Activated CD4-positive, alpha-beta T cell treated with anti-CD3 and anti-CD28 coated beads, Interleukin-10, Interleukin-2, amounts not matched to agents 100 ng/mL and 50 ng/mL, durations not matched to agents 16 hours and 8 hours (primary cell): ENCODE measurements at regions not wholly inside any gene's neighbourhood (a gene's known extent, or its start where the extent isn't known, plus 50 kb on each side); places are given as distances from the start of the nearest gene placed in this dataset.
A peak's percentile ranks its signal among the peaks of the same experiment; 100 is the strongest.
"Not testable (repeated sequence)": the region's sequence is repeated elsewhere in the genome, so short reads cannot be mapped to it uniquely, and the experiment has no call there.

Experiments
- DNase-seq: peaks from one replicate; pipeline ENCODE4 v3.0.0-alpha.2; 2020

DNA sequence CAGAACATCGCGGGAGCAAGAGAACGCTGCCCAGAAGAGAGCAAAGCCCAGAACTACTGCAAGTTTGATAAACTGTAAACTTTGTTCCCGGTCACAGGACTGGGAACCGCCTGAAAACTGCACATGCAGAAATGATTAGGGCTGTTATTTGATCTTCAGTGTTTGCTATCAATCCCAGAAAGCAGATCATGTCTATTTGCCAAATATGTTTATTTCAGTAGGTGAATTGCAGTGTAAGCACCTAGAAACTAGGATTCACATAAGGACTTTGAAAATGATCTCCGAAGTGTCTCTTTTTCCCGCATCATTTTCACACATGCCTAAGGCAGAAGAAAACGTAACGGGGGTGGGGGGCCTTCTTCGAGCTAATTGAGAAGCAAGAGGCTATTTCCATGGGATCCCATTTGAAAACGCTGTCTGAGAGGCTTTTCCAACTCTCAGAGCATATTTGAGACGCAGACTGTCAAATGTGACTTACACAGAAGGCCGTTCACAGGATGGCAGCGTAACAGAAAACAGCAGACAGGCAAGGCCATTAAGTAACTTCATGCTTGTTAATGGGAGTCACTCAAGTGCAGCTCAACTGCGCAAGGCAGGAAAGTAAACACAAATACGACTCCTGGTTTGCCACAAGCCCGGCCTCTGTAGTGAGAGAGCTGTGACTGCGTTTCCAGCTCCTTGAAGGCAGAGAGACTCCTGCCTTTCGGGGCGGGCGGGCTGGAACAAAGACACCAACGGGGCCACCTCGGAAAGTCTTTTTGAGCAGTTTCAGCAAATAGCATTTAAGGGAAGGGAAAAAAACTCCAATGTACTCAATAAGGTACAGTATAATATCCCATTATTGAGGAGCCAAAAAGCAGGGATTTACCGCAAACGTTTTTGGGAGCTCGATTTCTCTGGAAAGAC, 144.7 kb upstream of the ZNF217 start:
- no peak for DNase-seq

DNA sequence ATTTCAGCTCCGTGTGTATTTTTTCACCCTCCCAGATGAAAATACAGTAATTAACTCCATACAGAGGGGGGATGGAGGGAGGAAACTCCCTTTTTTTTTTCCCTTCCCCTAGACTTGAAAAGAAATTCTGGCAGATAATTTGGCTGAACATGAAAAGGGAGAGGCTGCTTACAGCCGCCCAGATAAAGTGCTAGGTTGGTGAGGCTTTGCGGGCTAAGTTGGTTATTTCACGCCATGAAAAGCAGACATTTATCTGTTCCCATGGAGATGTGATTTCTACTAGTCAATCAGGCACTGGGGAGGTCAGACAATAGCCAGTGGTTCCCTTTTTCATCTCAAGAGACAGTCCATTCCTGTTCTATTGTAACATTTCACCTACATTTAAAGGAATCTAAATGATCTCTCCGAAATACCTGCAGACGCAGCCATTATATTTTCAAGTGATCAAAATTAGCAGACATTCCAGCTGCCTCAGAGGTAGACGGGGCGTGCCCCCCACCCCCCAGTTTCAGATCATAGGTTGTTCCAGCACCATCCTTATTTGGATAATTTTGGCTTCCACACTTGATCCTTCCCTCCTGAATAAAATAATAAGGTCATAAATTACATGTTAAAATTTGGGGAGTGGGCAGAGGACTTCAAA, 143.9 kb upstream of the ZNF217 start:
- no peak for DNase-seq

DNA sequence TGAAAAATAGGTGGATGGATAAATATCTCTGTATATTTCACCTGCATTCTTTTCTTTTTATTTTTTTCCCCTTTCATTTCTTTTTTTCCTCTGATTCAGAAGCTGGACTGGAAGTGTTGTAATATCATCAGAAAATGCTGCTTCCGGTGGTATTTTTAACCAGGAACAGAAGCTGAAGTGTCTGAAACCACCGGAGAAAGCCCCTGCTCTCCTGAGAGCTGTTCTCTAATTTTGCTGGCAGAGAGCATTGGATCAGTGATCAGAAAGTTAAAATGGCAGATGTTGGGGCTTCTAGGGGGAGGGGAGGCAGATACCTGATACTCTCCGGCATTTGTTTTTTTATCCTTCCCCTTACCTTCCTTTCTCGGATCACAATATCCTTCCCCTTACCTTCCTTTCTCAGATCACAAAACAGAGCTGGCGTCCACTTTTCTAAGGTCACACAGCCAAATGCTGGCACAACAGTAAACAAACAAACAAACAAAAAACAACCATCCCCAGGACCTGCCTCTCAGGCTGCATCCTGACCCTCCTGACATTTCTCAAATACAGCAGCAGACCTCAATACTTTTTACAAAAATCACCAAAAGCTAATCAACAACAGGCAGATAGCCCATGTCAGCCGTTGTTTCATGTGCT, 143.2 kb upstream of the ZNF217 start:
- peak; percentile 59 for DNase-seq

DNA sequence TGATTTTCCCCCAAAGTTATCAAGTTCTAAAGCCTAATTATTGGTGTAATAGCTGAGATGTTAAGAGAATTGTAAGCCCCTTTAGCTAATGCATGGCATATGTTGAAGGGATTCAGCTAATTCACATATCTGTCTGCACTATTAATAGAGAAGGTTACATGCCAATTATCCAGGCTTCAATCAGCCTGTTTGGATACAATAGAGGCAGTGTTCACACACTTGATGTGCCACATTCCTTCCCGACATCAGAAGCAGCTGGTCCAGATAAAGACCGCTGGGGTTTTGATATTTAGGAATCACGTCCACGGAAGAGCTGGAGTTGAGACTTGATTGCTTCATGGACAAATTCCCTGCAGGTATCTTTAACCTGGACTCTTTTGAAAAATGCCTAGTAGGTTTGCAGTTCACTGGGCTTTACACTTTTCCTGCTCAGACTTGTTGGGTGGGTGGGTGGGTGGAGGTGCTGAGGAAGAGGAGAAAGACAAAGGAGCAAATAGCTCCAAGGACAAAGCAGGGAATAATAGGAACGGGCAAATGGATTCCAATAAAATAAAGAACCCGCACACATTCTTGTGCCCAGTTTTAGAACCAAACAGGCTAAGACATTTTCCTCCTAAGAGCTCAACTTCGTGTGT, 142.6 kb upstream of the ZNF217 start:
- DNase-seq = no peak

DNA sequence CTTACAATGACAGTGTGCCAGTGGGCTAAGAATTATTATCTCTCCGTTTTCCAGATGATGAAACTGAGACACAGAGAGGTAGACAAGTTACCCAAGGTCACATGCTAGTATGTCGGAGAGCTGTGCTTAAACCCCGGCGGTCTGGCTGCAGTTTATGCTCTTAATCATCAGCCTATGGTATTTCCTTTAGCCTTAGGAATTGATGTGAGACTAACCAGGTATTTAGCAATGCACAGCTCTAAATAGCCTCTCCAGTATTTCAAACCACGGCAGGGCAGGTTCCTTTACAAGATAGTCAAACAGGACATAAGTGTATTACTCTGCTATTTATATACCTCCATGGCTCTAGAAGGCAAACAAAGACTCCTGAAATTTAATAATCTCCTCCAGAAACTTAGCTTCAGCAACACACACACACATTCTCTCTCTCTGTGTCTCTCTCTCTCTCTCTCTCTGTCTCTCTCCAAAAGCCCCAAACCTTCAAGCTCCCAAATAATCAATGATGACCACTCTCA, 142.0 kb upstream of the ZNF217 start:
- DNase-seq = no peak

DNA sequence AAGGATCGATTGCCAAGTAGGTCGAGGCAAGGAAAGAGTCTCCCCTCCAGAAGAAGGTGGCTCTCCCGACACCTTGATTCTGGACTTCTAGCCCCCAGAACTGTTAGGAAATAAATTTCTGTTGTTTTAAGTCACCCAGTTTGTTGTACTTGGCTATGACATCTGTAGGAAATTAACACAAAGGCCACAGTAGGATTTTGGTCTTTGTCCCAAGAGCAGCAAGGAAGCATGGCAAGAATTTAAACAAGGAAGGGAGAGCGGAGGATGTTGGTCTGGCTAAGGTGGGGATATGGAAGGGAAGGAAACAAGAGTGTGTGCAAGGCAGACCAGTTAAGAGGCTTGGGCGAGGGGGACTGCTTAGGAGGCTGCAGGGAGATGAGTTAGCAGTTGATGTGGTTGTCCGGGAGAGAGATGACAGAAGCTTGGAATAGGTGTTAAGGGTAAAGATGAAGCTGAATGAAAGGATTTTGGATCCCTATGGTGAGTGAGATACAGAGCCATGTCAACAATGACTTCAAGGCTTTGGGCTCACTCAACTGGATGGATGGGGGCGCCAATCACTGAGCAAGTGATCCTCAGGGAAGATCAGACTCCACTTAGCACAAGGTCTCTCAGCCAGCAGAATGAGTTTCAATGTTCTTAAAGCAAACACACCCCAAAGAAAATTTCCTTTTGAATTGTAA, 140.5 kb upstream of the ZNF217 start:
- no peak for DNase-seq

DNA sequence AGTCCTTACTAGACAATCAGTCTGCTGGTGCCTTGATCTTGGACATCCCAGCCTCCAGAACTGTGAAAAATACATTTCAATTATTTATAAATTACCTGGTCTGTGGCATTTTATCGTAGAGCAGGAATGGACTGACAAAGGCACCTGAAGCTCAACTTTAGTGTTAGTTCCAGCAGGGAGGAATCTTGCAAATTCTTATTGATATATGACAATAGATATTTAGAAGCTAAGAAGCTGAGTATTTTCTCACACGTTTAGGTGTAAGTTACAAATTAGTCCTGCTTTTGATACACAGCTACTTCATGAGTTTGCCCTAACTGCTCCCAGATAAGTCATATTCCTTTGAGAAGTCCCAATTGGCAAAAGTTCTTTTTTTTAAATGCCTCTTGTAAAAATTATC, 138.0 kb upstream of the ZNF217 start:
- no peak for DNase-seq

DNA sequence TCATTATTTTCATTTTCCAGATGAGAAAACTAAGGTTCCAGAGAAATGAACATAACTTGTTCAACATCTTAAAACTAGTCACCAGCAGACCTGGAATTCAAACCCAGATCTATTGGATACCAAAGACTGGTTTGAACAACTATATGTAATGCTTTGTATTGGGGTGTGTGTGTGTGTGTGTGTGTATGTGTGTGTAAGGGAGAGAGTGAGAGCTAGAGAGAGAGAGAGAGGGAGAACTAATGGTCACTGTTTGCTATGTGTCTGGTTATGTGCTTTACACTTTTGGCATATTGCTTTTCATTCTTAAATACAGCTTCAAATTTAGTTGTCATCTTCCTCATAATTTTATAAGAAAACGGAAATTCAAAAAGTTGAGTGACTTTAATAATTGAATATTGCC, 134.7 kb upstream of the ZNF217 start:
- no peak for DNase-seq

DNA sequence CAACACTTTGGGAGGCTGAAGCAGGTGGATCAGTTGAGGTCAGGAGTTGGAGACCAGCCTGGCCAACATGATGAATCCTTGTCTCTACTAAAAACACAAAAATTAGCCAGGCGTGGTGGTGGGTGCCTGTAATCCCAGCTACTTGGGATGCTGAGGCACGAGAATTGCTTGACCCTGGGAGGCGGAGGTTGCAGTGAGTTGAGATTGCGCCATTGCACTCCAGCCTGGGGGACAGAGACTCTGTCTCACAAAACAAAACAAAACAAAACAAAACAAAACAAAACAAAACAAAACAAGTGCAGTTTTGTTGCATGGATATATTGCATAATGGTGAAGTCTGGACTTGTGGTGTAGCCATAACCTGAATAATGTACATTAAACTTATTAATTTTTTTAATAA, 133.6 kb upstream of the ZNF217 start:
- not testable (repeated sequence) for DNase-seq

DNA sequence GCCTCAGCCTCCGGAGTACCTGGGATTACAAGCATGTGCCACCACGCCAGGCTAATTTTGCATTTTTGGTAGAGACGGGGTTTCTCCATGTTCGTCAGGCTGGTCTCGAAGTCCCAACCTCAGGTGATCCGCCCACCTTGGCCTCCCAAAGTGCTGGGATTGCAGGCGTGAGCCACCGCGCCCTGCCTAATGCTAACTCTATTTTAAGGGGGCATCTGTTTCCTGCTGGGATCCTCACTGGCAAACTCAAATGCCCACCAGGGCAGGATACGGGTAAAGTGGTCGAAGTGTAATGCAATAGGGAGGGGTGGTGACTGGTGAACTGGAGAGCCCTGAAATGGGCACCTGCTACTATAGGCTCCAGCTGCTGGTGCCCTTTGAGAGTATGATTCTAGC, 131.9 kb upstream of the ZNF217 start:
- no peak for DNase-seq

DNA sequence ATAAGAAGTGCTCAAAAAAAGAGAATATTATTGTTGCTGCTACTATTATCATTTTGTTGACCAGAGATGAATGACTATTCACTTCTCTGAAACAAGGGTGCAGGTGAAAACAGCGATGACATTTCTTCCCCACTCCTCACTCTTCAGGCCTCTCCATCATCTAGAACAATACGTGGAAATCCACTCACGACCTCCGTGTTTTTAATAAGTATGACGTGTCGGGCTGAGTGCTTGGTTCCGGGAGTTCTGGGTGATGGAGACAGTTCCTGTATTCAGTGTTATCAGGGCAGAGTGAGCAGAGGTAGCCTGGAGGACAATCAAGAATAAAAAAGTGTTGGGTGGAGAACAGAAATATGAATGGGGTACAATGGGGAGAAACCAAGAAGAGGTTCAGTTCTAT, 130.0 kb upstream of the ZNF217 start:
- no peak for DNase-seq

DNA sequence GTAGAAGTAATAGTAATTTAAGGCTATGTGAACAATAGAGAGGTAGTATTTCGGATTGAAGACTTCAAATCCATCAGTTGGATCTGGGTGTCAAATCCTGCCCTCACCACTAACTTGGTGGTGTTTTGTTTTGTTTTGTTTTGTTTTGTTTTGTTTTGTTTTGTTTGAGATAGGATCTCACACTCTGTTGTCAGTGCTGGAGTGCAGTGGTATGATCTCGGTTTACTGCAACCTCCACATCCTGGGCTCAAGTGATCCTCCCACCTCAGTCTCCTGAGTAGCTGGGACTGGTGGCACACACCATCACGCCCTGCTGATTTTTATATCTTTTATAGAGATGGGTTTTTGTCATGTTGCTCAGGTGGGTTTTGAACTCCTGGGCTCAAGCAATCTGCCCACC, 129.4 kb upstream of the ZNF217 start:
- DNase-seq = no peak

DNA sequence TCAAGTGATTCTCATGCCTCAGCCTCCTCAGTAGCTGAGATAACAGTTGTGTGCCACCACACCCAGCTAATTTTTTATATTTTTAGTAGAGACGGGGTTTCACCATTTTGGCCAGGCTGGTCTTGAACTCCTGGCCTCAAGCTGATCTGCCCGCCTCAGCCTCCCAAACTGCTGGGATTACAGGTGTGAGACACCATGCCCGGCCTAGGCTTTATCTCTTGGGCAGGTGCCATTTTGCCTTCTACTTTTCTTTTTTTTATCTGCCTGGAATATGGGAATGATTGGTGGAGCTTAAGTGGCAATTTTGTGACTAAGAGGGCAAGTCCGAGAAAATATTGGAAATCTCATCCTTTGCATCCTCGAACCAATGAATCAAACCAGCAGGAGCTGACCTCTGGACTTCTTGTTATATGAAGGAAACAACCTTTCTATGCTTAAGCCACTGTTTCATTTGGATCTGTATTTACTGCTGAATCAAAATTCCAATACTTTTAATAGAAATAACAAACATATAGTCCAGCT, 128.9 kb upstream of the ZNF217 start:
- no peak for DNase-seq

DNA sequence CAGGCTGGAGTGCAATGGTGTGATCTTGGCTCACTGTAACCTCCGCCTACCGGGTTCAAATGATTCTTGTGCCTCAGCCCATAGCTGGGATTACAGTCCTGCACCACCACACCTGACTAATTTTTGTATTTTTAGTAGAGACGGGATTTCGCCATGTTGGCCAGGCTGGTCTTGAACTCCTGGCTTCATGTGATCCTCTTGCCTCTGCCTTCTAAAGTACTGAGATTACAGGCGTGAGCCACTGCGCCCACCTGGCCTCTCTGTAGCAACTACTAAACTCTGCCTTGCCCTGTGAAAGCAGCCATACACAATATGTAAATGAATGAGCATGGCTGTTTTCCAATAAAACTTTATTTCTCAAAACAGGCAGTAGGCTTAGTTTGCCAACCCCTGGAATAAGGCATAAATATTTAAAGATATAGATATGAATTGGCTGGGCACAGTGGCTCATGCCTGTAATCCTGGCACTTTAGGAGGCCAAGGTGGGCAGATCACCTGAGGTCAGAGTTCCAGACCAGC, 127.9 kb upstream of the ZNF217 start:
- not testable (repeated sequence) for DNase-seq

DNA sequence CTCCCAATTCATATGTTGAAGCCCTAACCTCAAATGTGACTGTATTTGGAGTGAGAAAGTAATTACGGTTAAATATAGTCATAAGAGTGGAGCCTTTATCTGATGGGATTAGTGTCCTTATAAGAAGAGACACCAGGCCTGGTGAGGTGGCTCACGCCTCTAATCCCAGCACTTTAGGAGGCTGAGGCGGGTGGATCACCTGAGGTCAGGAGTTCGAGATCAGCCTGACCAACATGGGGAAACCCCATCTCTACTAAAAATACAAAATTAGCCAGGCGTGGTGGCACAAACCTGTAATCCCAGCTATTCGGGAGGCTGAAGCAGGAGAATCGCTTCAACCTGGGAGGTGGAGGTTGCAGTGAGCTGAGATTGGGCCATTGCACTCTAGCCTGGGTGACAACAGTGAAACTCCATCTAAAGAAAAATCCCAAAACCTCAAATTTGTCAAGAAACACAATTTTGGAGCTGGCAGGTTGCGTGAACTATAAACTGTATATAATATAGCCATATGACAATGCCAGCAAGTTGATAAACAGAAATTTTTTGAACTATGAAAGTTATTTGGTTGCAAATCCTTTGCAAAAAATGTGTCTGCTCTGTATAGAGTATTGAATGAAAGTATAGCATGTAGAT, 125.6 kb upstream of the ZNF217 start:
- DNase-seq = not testable (repeated sequence)

DNA sequence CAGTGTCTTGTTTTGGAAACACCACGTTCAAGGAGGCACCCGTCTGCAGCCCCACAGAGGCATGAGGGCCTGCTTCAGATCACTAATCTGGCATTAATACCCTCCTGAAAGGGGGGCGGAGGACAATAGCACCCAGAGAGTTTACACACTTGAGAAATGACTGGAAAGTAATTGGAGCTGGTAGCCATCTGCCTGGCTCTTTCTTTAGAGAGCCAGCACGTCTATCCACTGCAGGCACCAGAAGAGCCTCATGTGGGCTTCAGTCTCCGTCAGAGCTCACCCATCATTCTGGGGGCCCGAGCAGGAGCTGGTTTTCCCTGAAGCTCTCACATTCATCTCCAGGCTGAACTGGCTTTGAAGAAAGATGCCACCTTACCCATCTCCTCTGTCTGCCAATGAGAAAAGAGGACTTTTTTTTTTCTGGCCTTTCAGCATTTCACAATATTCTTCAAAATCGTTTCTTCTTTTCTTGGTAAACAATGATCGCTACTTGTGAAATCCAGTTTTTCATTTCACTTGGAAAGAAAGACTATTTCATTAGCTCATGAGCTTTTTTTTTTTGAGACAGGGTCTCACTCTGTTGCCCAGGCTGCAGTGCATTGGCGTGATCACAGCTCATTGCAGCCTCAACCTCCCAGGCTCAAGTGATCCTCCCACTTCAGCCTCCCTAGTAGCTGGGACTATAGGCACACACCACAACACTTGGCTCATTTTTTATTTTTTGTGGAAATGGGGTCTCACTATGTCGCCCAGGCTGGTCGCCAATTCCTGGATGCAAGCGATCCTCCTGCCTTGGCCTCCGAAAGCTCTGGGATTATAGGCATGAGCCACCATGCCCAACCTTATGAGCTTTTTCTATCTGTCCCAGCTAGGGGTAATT, 124.7 kb upstream of the ZNF217 start:
- DNase-seq = no peak

DNA sequence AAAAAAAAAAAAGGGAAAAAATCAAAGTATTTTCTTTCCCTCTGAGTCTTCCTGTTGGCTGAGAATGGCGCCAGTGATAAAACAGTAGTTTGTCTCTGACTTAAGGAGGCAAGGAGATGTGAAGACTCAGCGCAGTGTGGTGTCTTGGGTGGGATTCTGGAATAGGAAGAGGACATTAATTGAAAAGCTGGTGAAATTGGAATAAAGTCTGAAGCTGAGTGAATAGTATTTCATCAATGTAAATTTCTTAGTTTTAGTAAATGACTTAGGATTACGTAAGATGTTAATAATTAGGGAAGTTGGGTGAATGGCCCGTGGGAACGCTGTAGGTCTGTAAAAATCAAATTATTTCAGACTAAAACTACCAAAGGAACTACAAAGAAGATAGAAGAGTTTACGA, 122.8 kb upstream of the ZNF217 start:
- DNase-seq = no peak

DNA sequence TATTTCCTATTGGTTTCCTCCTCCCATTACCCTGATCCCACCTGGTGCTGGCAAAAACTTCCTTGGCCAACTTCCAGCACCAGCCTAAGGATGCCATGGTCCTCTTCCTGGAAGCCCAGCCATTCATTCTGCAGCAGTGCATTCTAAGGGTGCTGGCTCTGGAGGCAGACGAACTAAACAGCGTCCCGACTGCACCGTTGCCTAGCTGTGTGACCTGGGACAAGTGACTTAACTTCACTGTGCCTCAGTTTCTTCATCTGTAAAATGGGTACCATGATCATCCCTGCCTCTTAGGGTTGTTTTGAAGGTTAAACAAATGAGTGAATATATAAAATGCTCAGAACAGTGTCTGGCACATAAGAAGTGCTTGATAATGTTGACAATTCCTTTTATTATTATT, 120.9 kb upstream of the ZNF217 start:
- DNase-seq = no peak

DNA sequence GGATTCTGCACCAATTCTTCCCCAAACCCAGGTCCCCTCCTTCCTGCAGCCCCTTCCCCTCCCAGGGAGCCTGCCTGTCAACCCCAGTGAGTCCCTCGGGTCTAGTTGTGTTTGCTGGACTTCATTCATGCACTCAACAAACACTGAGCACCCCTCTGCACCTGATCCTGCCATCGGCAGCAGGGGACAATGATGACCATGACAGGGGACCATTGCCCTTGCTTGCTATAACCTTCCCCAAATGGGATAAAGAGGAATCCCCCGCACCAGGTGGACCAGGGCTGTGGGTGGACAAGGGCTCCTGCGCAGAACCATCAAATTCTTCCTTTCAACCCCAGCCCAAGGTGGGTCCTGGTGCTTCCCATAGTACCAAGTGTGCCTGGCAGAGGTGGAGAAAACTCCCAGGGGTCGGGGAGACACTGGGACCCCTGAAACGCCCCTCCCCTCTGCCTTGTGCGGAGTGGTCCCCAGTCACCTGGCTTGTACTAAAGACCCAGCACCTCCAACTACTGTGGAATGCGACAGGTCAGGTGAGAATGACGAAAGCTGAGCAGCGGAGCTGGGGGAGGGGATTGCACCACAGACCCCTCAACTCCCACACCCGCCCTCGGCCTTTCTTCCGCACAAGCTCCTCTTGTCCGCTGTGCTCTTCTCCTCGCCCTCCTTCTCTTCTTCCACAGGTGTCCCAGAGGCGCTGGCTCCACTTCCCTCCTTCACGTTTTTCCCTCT, 119.9 kb upstream of the ZNF217 start:
- DNase-seq = no peak
